OCI-LY7 (cell line): ENCODE measurements at regions not wholly inside any gene's neighbourhood (a gene's known extent, or its start where the extent isn't known, plus 50 kb on each side); places are given as distances from the start of the nearest gene placed in this dataset.

Source experiments
- BruUV-seq: library from RNA; stranded (reverse); fragments of 400-500 nt; replicated peaks from 2 replicates; lab custom pipeline; 2021; lab: Mats Ljungman, UMichigan
- CTCF ChIA-PET: fragments of 300-600 bp; sonication (Branson Sonifier 250); formaldehyde crosslinking; loops from one replicate; lab custom pipeline; 2022; ENCODE audit warnings: antibody characterized with exemption; ENCODE audit not compliant: unreplicated experiment; lab: Charles Lee
- POLR2A ChIA-PET: fragments of 300-600 bp; sonication (Branson Sonifier 250); formaldehyde crosslinking; loops from one replicate; lab custom pipeline; 2022; ENCODE audit warnings: antibody characterized with exemption; lab: Charles Lee
- DNase-seq: peaks from one replicate; pipeline ENCODE4 v3.0.0-alpha.2; 2015; ENCODE audit warnings: low spot score
- H2AFZ ChIP-seq: fragments of 200-600 bp; sonication (generic), shearing (Covaris generic); 2 replicates; pipeline ENCODE4 v1.6.1; 2014; ENCODE audit warnings: mild to moderate bottlenecking, antibody characterized with exemption, low read length, moderate library complexity
- H3K27ac ChIP-seq: fragments of 200-600 bp; sonication (generic); 2 replicates; pipeline ENCODE4 v1.5.1; 2014; ENCODE audit warnings: mixed run types, low read depth, mild to moderate bottlenecking, moderate library complexity, low read length, inconsistent platforms; ENCODE audit not compliant: poor library complexity, severe bottlenecking
- H3K36me3 ChIP-seq: fragments of 200-600 bp; sonication (generic); 2 replicates; pipeline ENCODE4 v1.6.1; 2014; ENCODE audit warnings: mild to moderate bottlenecking, antibody characterized with exemption, low read length, moderate library complexity, mixed read lengths; ENCODE audit not compliant: insufficient read depth
- H3K4me1 ChIP-seq: fragments of 200-600 bp; sonication (generic); 2 replicates; pipeline ENCODE4 v1.5.1; 2014; ENCODE audit warnings: mild to moderate bottlenecking, low read length; ENCODE audit not compliant: insufficient read depth, poor library complexity, severe bottlenecking
- H3K4me2 ChIP-seq: fragments of 200-600 bp; sonication (generic); 2 replicates; pipeline ENCODE4 v1.6.1; 2014; ENCODE audit warnings: mild to moderate bottlenecking, low read length
- H3K4me3 ChIP-seq: fragments of 200-600 bp; sonication (generic); 2 replicates; pipeline ENCODE4 v1.5.1; 2014; ENCODE audit warnings: mild to moderate bottlenecking, low read depth, low read length; ENCODE audit not compliant: poor library complexity, severe bottlenecking
- H3K79me2 ChIP-seq: fragments of 200-600 bp; sonication (generic); 2 replicates; pipeline ENCODE4 v1.6.1; 2016; ENCODE audit warnings: low read depth, mild to moderate bottlenecking, low read length, moderate library complexity, mixed read lengths; ENCODE audit not compliant: insufficient read depth
- H3K9me2 ChIP-seq: fragments of 200-600 bp; sonication (generic); 2 replicates; pipeline ENCODE4 v1.6.1; 2016; ENCODE audit warnings: mild to moderate bottlenecking, low read length, mixed read lengths; ENCODE audit not compliant: insufficient read depth
- H3K9me3 ChIP-seq: fragments of 200-600 bp; sonication (generic); 2 replicates; pipeline ENCODE4 v1.6.1; 2014; ENCODE audit warnings: mild to moderate bottlenecking, mixed run types, low read length, mixed read lengths
- H4K20me1 ChIP-seq: fragments of 200-600 bp; sonication (generic); 2 replicates; pipeline ENCODE4 v1.6.1; 2014; ENCODE audit warnings: mild to moderate bottlenecking, antibody characterized with exemption, low read length, moderate library complexity, mixed read lengths; ENCODE audit not compliant: insufficient read depth
- CTCF ChIP-seq: fragments of 200-600 bp; sonication (generic); conservative IDR thresholded peaks from 2 replicates; pipeline ENCODE4 v1.5.1; 2014; ENCODE audit warnings: mild to moderate bottlenecking, antibody characterized with exemption, low read length, moderate library complexity, mixed read lengths
- EZH2phosphoT487 ChIP-seq: fragments of 200-600 bp; sonication (generic); IDR thresholded peaks from 2 replicates; pipeline ENCODE4 v1.6.1; 2018; ENCODE audit warnings: low read depth, borderline replicate concordance, mild to moderate bottlenecking, mixed run types, antibody characterized with exemption, low read length, moderate library complexity, mixed read lengths
- intact Hi-C: fragments of 100-400 bp; cut with micrococcal nuclease; formaldehyde crosslinking; loops from one replicate; pipeline ENCODE4 v1.10.0; 2022; ENCODE audit not compliant: unreplicated experiment

DNA sequence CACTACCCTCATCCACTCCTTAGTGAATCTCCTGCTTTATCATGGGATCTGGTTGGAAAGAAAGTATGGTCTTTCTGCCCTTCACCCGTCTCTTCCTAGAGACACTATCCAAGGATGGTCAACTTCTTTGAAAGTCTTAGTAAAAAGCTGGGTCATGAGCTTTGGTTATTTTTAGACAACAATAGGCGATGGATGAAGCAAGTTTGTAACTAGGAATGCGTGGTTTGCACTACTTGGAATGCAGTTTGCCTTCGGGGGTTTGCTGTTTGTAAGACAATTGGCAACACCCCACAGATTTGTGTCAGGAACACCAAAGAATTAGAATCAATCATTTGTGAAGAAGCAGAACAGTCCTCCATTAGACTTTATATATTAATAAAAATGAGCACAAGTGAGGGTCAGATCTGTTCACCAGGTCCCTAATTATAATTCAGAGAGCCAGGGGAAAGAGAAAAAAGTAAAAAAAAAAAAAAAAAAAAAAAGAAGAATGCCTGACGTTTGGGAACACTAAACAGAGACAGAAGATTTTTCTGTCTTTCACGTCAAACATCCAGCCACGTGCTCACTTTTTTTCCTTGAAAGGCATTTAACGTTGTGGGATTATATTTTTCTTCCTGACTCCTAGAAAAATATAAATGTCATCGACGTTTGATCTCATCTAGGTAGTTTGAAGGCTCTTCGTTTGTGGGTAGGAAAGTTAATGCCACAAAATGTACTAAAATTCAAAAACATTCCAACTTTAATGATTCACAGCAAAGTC, 60.7 kb upstream of the BTG3 start:
- no peak overlapping the region for H3K27ac ChIP-seq
- no peaks in the 10 kb centered on the region for H3K36me3 ChIP-seq
- intact Hi-C loops, result no loop called here
- H4K20me1 ChIP-seq, result no peaks in the 10 kb centered on the region
- TF ChIP-seq EZH2phosphoT487 (no peak), CTCF (no peak)
- CTCF ChIA-PET, result interaction anchor here (1.9 kb wide), 1 partner anchor 230 kb away, joined by 5 read pairs; no protein-coding TSS in a partner anchor
- no peak overlapping the region for H3K4me3 ChIP-seq
- no peaks in the 10 kb centered on the region for H3K79me2 ChIP-seq
- no peak for DNase-seq
- H3K9me2 ChIP-seq, result no peaks in the 10 kb centered on the region
- no peaks in the 10 kb centered on the region for H3K4me1 ChIP-seq
- no TSS peak for BruUV-seq
- no peak overlapping the region for H3K4me2 ChIP-seq
- POLR2A ChIA-PET, result interaction anchor here (0.6 to 0.7 kb wide), 2 partner anchors 232 to 242 kb away, joined by 3 to 4 read pairs; no protein-coding TSS in a partner anchor
- no peaks in the 10 kb centered on the region for H3K9me3 ChIP-seq
- H2AFZ ChIP-seq, result no peak overlapping the region

GRCh38 chr21:17671733-17672132, 59.0 kb upstream of the BTG3 start:
- no peaks in the 10 kb centered on the region for H3K79me2 ChIP-seq
- H3K4me3 ChIP-seq, result no peak overlapping the region
- H4K20me1 ChIP-seq, result no peaks in the 10 kb centered on the region
- H3K4me2 ChIP-seq, result no peak overlapping the region
- no peaks in the 10 kb centered on the region for H3K4me1 ChIP-seq
- no peaks in the 10 kb centered on the region for H3K9me2 ChIP-seq
- no TSS peak for BruUV-seq
- H3K9me3 ChIP-seq, result no peaks in the 10 kb centered on the region
- DNase-seq, result no peak
- H3K36me3 ChIP-seq, result no peaks in the 10 kb centered on the region
- ChIA-PET POLR2A (interaction anchor here (0.7 kb wide), 2 partner anchors 110 to 253 kb away, joined by 3 read pairs; no protein-coding TSS in a partner anchor), CTCF (no interaction called here)
- no peak for TF ChIP-seq CTCF
- no peak overlapping the region for H2AFZ ChIP-seq
- intact Hi-C loops, result no loop called here
- no peak overlapping the region for H3K27ac ChIP-seq
